ENCODE measurements at regions not wholly inside any gene's neighbourhood (a gene's known extent, or its start where the extent isn't known, plus 50 kb on each side); places are given as distances from the start of the nearest gene placed in this dataset.

DNA sequence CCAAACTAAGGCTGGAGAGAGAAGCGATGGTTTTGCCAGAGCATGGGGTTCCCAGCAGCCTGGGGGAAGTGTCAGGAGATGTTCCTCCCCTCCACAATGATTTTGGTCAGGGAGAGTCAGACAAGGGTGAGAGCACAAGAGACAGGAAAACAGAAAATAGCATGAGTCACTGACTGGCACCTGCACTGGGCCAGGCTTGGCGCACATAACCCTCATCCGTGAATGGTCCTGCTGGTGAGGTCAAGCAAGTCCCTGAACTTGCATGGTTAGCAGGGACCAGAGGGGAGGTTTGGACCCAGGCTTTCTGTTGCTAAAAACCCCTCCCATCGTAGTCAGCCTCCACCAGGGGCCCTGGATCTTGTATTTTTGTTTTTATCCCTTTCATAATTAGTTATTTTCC is 174.5 kb upstream of the MYT1L start (continued):
- TF ChIP-seq, protein P1, sequence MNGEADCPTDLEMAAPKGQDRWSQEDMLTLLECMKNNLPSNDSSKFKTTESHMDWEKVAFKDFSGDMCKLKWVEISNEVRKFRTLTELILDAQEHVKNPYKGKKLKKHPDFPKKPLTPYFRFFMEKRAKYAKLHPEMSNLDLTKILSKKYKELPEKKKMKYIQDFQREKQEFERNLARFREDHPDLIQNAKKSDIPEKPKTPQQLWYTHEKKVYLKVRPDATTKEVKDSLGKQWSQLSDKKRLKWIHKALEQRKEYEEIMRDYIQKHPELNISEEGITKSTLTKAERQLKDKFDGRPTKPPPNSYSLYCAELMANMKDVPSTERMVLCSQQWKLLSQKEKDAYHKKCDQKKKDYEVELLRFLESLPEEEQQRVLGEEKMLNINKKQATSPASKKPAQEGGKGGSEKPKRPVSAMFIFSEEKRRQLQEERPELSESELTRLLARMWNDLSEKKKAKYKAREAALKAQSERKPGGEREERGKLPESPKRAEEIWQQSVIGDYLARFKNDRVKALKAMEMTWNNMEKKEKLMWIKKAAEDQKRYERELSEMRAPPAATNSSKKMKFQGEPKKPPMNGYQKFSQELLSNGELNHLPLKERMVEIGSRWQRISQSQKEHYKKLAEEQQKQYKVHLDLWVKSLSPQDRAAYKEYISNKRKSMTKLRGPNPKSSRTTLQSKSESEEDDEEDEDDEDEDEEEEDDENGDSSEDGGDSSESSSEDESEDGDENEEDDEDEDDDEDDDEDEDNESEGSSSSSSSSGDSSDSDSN (IDR thresholded peaks at IDR 0.05; ENCODE audit: borderline replicate concordance in 1 of 2, low read depth in 2 of 2, low read length in 2 of 2), result no peak
- TF ChIP-seq ZFX (CRISPR knock-in tag; IDR thresholded peaks at IDR 0.05), result no peak
- no peak for TF ChIP-seq ARNT (IDR thresholded peaks at IDR 0.05)
- TF ChIP-seq, protein P2, sequence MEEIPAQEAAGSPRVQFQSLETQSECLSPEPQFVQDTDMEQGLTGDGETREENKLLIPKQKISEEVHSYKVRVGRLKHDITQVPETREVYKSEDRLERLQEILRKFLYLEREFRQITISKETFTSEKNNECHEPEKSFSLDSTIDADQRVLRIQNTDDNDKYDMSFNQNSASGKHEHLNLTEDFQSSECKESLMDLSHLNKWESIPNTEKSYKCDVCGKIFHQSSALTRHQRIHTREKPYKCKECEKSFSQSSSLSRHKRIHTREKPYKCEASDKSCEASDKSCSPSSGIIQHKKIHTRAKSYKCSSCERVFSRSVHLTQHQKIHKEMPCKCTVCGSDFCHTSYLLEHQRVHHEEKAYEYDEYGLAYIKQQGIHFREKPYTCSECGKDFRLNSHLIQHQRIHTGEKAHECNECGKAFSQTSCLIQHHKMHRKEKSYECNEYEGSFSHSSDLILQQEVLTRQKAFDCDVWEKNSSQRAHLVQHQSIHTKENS (CRISPR knock-in tag; IDR thresholded peaks at IDR 0.05), result no peak
- no peak for TF ChIP-seq BCOR (IDR thresholded peaks at IDR 0.05)
- TF ChIP-seq, protein P3, sequence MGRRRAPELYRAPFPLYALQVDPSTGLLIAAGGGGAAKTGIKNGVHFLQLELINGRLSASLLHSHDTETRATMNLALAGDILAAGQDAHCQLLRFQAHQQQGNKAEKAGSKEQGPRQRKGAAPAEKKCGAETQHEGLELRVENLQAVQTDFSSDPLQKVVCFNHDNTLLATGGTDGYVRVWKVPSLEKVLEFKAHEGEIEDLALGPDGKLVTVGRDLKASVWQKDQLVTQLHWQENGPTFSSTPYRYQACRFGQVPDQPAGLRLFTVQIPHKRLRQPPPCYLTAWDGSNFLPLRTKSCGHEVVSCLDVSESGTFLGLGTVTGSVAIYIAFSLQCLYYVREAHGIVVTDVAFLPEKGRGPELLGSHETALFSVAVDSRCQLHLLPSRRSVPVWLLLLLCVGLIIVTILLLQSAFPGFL (CRISPR knock-in tag; IDR thresholded peaks at IDR 0.05), result no peak
- no peak for TF ChIP-seq CCAR2 (IDR thresholded peaks at IDR 0.05; ENCODE audit: low read depth, low read length)
- TF ChIP-seq, protein P4, sequence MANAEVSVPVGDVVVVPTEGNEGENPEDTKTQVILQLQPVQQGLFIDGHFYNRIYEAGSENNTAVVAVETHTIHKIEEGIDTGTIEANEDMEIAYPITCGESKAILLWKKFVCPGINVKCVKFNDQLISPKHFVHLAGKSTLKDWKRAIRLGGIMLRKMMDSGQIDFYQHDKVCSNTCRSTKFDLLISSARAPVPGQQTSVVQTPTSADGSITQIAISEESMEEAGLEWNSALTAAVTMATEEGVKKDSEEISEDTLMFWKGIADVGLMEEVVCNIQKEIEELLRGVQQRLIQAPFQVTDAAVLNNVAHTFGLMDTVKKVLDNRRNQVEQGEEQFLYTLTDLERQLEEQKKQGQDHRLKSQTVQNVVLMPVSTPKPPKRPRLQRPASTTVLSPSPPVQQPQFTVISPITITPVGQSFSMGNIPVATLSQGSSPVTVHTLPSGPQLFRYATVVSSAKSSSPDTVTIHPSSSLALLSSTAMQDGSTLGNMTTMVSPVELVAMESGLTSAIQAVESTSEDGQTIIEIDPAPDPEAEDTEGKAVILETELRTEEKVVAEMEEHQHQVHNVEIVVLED (CRISPR knock-in tag; IDR thresholded peaks at IDR 0.05), result no peak

Measured in K562 (cell line).